22Rv1 (cell line): ENCODE measurements at regions not wholly inside any gene's neighbourhood (a gene's known extent, or its start where the extent isn't known, plus 50 kb on each side); places are given as distances from the start of the nearest gene placed in this dataset.

Experiments
- H3K27ac ChIP-seq: fragments of 450-650 bp; 2 replicates; pipeline ENCODE4 v1.5.1; 2017
- CTCF ChIP-seq: fragments of 450-650 bp; IDR thresholded peaks from 2 replicates; pipeline ENCODE4 v1.5.1; 2017; ENCODE audit warnings: mild to moderate bottlenecking
- ZFX ChIP-seq: fragments of 450-650 bp; IDR thresholded peaks from 2 replicates; pipeline ENCODE4 v1.6.1; 2017; ENCODE audit warnings: antibody characterized with exemption, borderline replicate concordance

- TF ChIP-seq CTCF (no peak), ZFX (no peak)
- H3K27ac ChIP-seq = no peak overlapping the region
These were observed 557.6 kb upstream of the FANCL start for GRCh38 chr2:58798676-58799208.

GRCh38 chr2:58796239-58796910, 555.2 kb upstream of the FANCL start:
- H3K27ac ChIP-seq = no peak overlapping the region
- TF ChIP-seq CTCF = no peak
- TF ChIP-seq ZFX = no peak

- H3K27ac ChIP-seq = no peak overlapping the region
- no peak for TF ChIP-seq ZFX
- TF ChIP-seq CTCF = no peak
These were observed 553.8 kb upstream of the FANCL start for GRCh38 chr2:58794916-58795315.

GRCh38 chr2:58794103-58794502, 553.0 kb upstream of the FANCL start:
- H3K27ac ChIP-seq = no peak overlapping the region
- TF ChIP-seq CTCF = no peak
- TF ChIP-seq ZFX = no peak

- TF ChIP-seq CTCF = no peak
- TF ChIP-seq ZFX = no peak
- H3K27ac ChIP-seq = no peak overlapping the region
These were observed 547.3 kb upstream of the FANCL start for GRCh38 chr2:58788402-58788801.

- H3K27ac ChIP-seq = no peak overlapping the region
- TF ChIP-seq ZFX (no peak), CTCF (no peak)
These were observed 529.7 kb upstream of the FANCL start for GRCh38 chr2:58770846-58771245.

- TF ChIP-seq CTCF = no peak
- no peak for TF ChIP-seq ZFX
- no peak overlapping the region for H3K27ac ChIP-seq
These were observed 528.7 kb upstream of the FANCL start for GRCh38 chr2:58769864-58770234.
